Activated naive CD8-positive, alpha-beta T cell treated with anti-CD3 and anti-CD28 coated beads, Interleukin-2, amount 10 ng/mL, durations not matched to agents 7 days and 5 days (primary cell): ENCODE measurements at regions not wholly inside any gene's neighbourhood (a gene's known extent, or its start where the extent isn't known, plus 50 kb on each side); places are given as distances from the start of the nearest gene placed in this dataset.

ENCODE experiments used
- ATAC-seq: fragments of 150-1000 bp; cut with Tn5 transposase; one replicate; pipeline ENCODE4 v1.10.0; 2021; ENCODE audit warnings: low read depth, moderate library complexity
- POLR2A ChIA-PET: fragments of 350-600 bp; sonication (Branson Sonifier 250); formaldehyde crosslinking; loops from one replicate; lab custom pipeline; 2021; ENCODE audit warnings: antibody characterized with exemption; lab: Charles Lee
- DNase-seq: peaks from one replicate; pipeline ENCODE4 v3.0.0; 2021
- H3K27ac Mint-ChIP-seq: one replicate; pipeline ENCODE4 v1.8.0; 2022; ENCODE audit warnings: mild to moderate bottlenecking, mixed read lengths
- H3K27me3 Mint-ChIP-seq: one replicate; pipeline ENCODE4 v1.8.0; 2022; ENCODE audit warnings: mild to moderate bottlenecking, moderate library complexity, mixed read lengths
- H3K36me3 Mint-ChIP-seq: one replicate; pipeline ENCODE4 v1.8.0; 2021; ENCODE audit warnings: mild to moderate bottlenecking, mixed read lengths
- H3K4me1 Mint-ChIP-seq: one replicate; pipeline ENCODE4 v1.8.0; 2021; ENCODE audit warnings: mixed read lengths
- H3K4me3 Mint-ChIP-seq: one replicate; pipeline ENCODE4 v1.8.0; 2022; ENCODE audit warnings: mild to moderate bottlenecking, moderate library complexity, mixed read lengths
- H3K9me3 Mint-ChIP-seq: one replicate; pipeline ENCODE4 v1.8.0; 2021; ENCODE audit warnings: mixed read lengths

- DNase-seq: no peak
- Mint-ChIP-seq H3K4me3 (no peak overlapping the region), H3K36me3 (no peaks in the 10 kb centered on the region), H3K27ac (no peak overlapping the region), H3K4me1 (no peaks in the 10 kb centered on the region), H3K27me3 (no peaks in the 10 kb centered on the region), H3K9me3 (no peaks in the 10 kb centered on the region)
- POLR2A ChIA-PET: no interaction called here
- ATAC-seq: no peak
Observed at GRCh38 chr3:87627316-87627715, 350.9 kb upstream of the POU1F1 start.

- POLR2A ChIA-PET: no interaction called here
- H3K4me3 Mint-ChIP-seq: no peak overlapping the region
Observed at GRCh38 chr3:87626546-87626945, 350.2 kb upstream of the POU1F1 start.

GRCh38 chr3:87625876-87626275 is 349.5 kb upstream of the POU1F1 start:
- Mint-ChIP-seq H3K4me1 (no peaks in the 10 kb centered on the region), H3K36me3 (no peaks in the 10 kb centered on the region), H3K27ac (no peak overlapping the region), H3K4me3 (no peak overlapping the region), H3K9me3 (no peaks in the 10 kb centered on the region), H3K27me3 (no peaks in the 10 kb centered on the region)
- POLR2A ChIA-PET: no interaction called here
- no peak for DNase-seq
- ATAC-seq: no peak

More at GRCh38 chr3:87626546-87626945, 350.2 kb upstream of the POU1F1 start:
- DNase-seq (no peak), ATAC-seq (no peak)
- H3K4me1 Mint-ChIP-seq: no peaks in the 10 kb centered on the region
- no peaks in the 10 kb centered on the region for H3K9me3 Mint-ChIP-seq
- H3K27me3 Mint-ChIP-seq: no peaks in the 10 kb centered on the region
- H3K36me3 Mint-ChIP-seq: no peaks in the 10 kb centered on the region
- H3K27ac Mint-ChIP-seq: no peak overlapping the region

GRCh38 chr3:87624860-87625259 is 348.5 kb upstream of the POU1F1 start:
- DNase-seq (no peak), ATAC-seq (no peak)
- Mint-ChIP-seq H3K27me3 (no peaks in the 10 kb centered on the region), H3K36me3 (no peaks in the 10 kb centered on the region), H3K27ac (no peak overlapping the region), H3K9me3 (no peaks in the 10 kb centered on the region), H3K4me3 (no peak overlapping the region), H3K4me1 (no peaks in the 10 kb centered on the region)
- POLR2A ChIA-PET: no interaction called here

GRCh38 chr3:87621667-87622066 is 345.3 kb upstream of the POU1F1 start:
- H3K9me3 Mint-ChIP-seq: no peaks in the 10 kb centered on the region
- no peak overlapping the region for H3K4me3 Mint-ChIP-seq
- H3K27me3 Mint-ChIP-seq: no peaks in the 10 kb centered on the region
- no peaks in the 10 kb centered on the region for H3K36me3 Mint-ChIP-seq
- H3K4me1 Mint-ChIP-seq: no peaks in the 10 kb centered on the region
- no peak overlapping the region for H3K27ac Mint-ChIP-seq
- ATAC-seq (no peak), DNase-seq (no peak)
- POLR2A ChIA-PET: no interaction called here

GRCh38 chr3:87615506-87615905 is 339.1 kb upstream of the POU1F1 start:
- Mint-ChIP-seq H3K36me3 (no peaks in the 10 kb centered on the region), H3K27me3 (no peaks in the 10 kb centered on the region), H3K27ac (no peak overlapping the region), H3K9me3 (peaks cover 2% of the 10 kb centered on the region), H3K4me1 (no peaks in the 10 kb centered on the region), H3K4me3 (no peak overlapping the region)
- no peak for ATAC-seq
- DNase-seq: no peak
- POLR2A ChIA-PET: no interaction called here

GRCh38 chr3:87614998-87615397 is 338.6 kb upstream of the POU1F1 start:
- POLR2A ChIA-PET: no interaction called here
- Mint-ChIP-seq H3K4me1 (no peaks in the 10 kb centered on the region), H3K4me3 (no peak overlapping the region), H3K27me3 (no peaks in the 10 kb centered on the region), H3K36me3 (no peaks in the 10 kb centered on the region), H3K9me3 (peaks cover 2% of the 10 kb centered on the region), H3K27ac (no peak overlapping the region)
- ATAC-seq (no peak), DNase-seq (no peak)

- no peaks in the 10 kb centered on the region for H3K36me3 Mint-ChIP-seq
- no peak for ATAC-seq
- peaks cover 8% of the 10 kb centered on the region for H3K9me3 Mint-ChIP-seq
- no peak for DNase-seq
- H3K27ac Mint-ChIP-seq: no peak overlapping the region
- H3K4me1 Mint-ChIP-seq: no peaks in the 10 kb centered on the region
- POLR2A ChIA-PET: no interaction called here
- H3K27me3 Mint-ChIP-seq: no peaks in the 10 kb centered on the region
- H3K4me3 Mint-ChIP-seq: no peak overlapping the region
Observed at GRCh38 chr3:87607234-87607633, 330.9 kb upstream of the POU1F1 start.

- Mint-ChIP-seq H3K9me3 (peaks cover 9% of the 10 kb centered on the region), H3K4me3 (no peak overlapping the region), H3K27ac (no peak overlapping the region), H3K27me3 (no peaks in the 10 kb centered on the region), H3K36me3 (no peaks in the 10 kb centered on the region), H3K4me1 (no peaks in the 10 kb centered on the region)
- DNase-seq (no peak), ATAC-seq (no peak)
- POLR2A ChIA-PET: no interaction called here
Observed at GRCh38 chr3:87595798-87596197, 319.4 kb upstream of the POU1F1 start.

GRCh38 chr3:87581240-87581639 is 304.9 kb upstream of the POU1F1 start:
- POLR2A ChIA-PET: no interaction called here
- Mint-ChIP-seq H3K27ac (no peak overlapping the region), H3K4me1 (no peaks in the 10 kb centered on the region), H3K4me3 (no peak overlapping the region), H3K9me3 (no peaks in the 10 kb centered on the region), H3K27me3 (no peaks in the 10 kb centered on the region), H3K36me3 (no peaks in the 10 kb centered on the region)
- ATAC-seq: no peak
- no peak for DNase-seq

GRCh38 chr3:87576752-87577151 is 300.4 kb upstream of the POU1F1 start:
- Mint-ChIP-seq H3K27ac (no peak overlapping the region), H3K36me3 (no peaks in the 10 kb centered on the region), H3K9me3 (no peaks in the 10 kb centered on the region), H3K4me1 (no peaks in the 10 kb centered on the region), H3K27me3 (no peaks in the 10 kb centered on the region), H3K4me3 (no peak overlapping the region)
- DNase-seq (no peak), ATAC-seq (no peak)
- POLR2A ChIA-PET: no interaction called here

- POLR2A ChIA-PET: no interaction called here
- Mint-ChIP-seq H3K36me3 (no peaks in the 10 kb centered on the region), H3K4me1 (no peaks in the 10 kb centered on the region), H3K4me3 (no peak overlapping the region), H3K27ac (no peak overlapping the region), H3K9me3 (no peaks in the 10 kb centered on the region), H3K27me3 (no peaks in the 10 kb centered on the region)
- no peak for DNase-seq
- no peak for ATAC-seq
Observed at GRCh38 chr3:87575550-87575949, 299.2 kb upstream of the POU1F1 start.

GRCh38 chr3:87568331-87568730 is 291.9 kb upstream of the POU1F1 start:
- ATAC-seq: no peak
- no peak for DNase-seq
- POLR2A ChIA-PET: no interaction called here
- Mint-ChIP-seq H3K27ac (no peak overlapping the region), H3K4me3 (no peak overlapping the region), H3K27me3 (no peaks in the 10 kb centered on the region), H3K9me3 (no peaks in the 10 kb centered on the region), H3K4me1 (no peaks in the 10 kb centered on the region), H3K36me3 (no peaks in the 10 kb centered on the region)

GRCh38 chr3:87564438-87564837 is 288.1 kb upstream of the POU1F1 start:
- POLR2A ChIA-PET: no interaction called here
- H3K36me3 Mint-ChIP-seq: no peaks in the 10 kb centered on the region

GRCh38 chr3:87563712-87564111 is 287.3 kb upstream of the POU1F1 start:
- Mint-ChIP-seq H3K36me3 (no peaks in the 10 kb centered on the region), H3K9me3 (no peaks in the 10 kb centered on the region), H3K27me3 (no peaks in the 10 kb centered on the region), H3K4me3 (no peak overlapping the region), H3K4me1 (no peaks in the 10 kb centered on the region), H3K27ac (no peak overlapping the region)
- DNase-seq (no peak), ATAC-seq (no peak)
- POLR2A ChIA-PET: no interaction called here

More at GRCh38 chr3:87564438-87564837, 288.1 kb upstream of the POU1F1 start:
- Mint-ChIP-seq H3K4me1 (no peaks in the 10 kb centered on the region), H3K9me3 (no peaks in the 10 kb centered on the region), H3K4me3 (no peak overlapping the region), H3K27ac (no peak overlapping the region), H3K27me3 (no peaks in the 10 kb centered on the region)
- no peak for DNase-seq
- no peak for ATAC-seq
